PC-3 (cell line): ENCODE measurements at regions not wholly inside any gene's neighbourhood (a gene's known extent, or its start where the extent isn't known, plus 50 kb on each side); places are given as distances from the start of the nearest gene placed in this dataset.

Experiments used
- ATAC-seq: fragments of 200-7000 bp; cut with Tn5 transposase; 2 replicates; pipeline ENCODE4 v1.9.1; 2020; ENCODE audit warnings: mild to moderate bottlenecking, moderate library complexity
- BruUV-seq: library from RNA; stranded (reverse); fragments of 400-500 nt; replicated peaks from 2 replicates; lab custom pipeline; 2021; lab: Mats Ljungman, UMichigan
- CTCF ChIA-PET: fragments of 300-600 bp; sonication (Branson Sonifier 250); formaldehyde crosslinking; loops from one replicate; lab custom pipeline; 2022; ENCODE audit warnings: antibody characterized with exemption; lab: Charles Lee
- POLR2A ChIA-PET: fragments of 300-600 bp; sonication (Branson Sonifier 250); formaldehyde crosslinking; loops from one replicate; lab custom pipeline; 2022; ENCODE audit warnings: antibody characterized with exemption; ENCODE audit not compliant: unreplicated experiment; lab: Charles Lee
- DNase-seq: peaks from one replicate; pipeline ENCODE4 v3.0.0-alpha.2; 2015
- H2AFZ ChIP-seq: fragments of 300-600 bp; sonication (generic); 2 replicates; pipeline ENCODE4 v1.6.0; 2016; ENCODE audit warnings: antibody characterized with exemption, low read length
- H3F3A ChIP-seq: fragments of 300-600 bp; sonication (generic); one replicate; pipeline ENCODE4 v1.6.0; 2017; ENCODE audit warnings: antibody characterized with exemption, low read length, control low read depth, mild to moderate bottlenecking; ENCODE audit not compliant: unreplicated experiment
- H3K27ac ChIP-seq: fragments of 300-600 bp; sonication (generic); 2 replicates; pipeline ENCODE4 v1.5.1; 2016; ENCODE audit warnings: mild to moderate bottlenecking, low read length
- H3K27me3 ChIP-seq: fragments of 300-600 bp; sonication (generic); 2 replicates; pipeline ENCODE4 v1.6.1; 2016; ENCODE audit warnings: low read length, mixed read lengths
- H3K36me3 ChIP-seq: fragments of 300-600 bp; sonication (generic); 2 replicates; pipeline ENCODE4 v1.6.1; 2016; ENCODE audit warnings: low read depth, mixed run types, low read length, mixed read lengths
- H3K4me1 ChIP-seq: fragments of 300-600 bp; sonication (generic); 2 replicates; pipeline ENCODE4 v1.5.1; 2016; ENCODE audit warnings: low read length; ENCODE audit not compliant: insufficient read depth
- H3K4me2 ChIP-seq: fragments of 300-600 bp; sonication (generic); 2 replicates; pipeline ENCODE4 v1.6.0; 2016; ENCODE audit warnings: low read length
- H3K4me3 ChIP-seq: fragments of 300-600 bp; sonication (generic); 2 replicates; pipeline ENCODE4 v1.5.1; 2016; ENCODE audit warnings: mild to moderate bottlenecking, low read length, mixed read lengths
- H3K79me2 ChIP-seq: fragments of 300-600 bp; sonication (generic); 2 replicates; pipeline ENCODE4 v1.6.1; 2017; ENCODE audit warnings: low read length, mixed read lengths
- H3K9ac ChIP-seq: fragments of 300-600 bp; sonication (generic); 2 replicates; pipeline ENCODE4 v1.6.0; 2016; ENCODE audit warnings: mild to moderate bottlenecking, low read length
- H3K9me2 ChIP-seq: fragments of 300-600 bp; sonication (generic); replicated peaks from 2 replicates; pipeline ENCODE4 v1.6.1; 2016; ENCODE audit warnings: mixed run types, low read length, mixed read lengths
- H3K9me3 ChIP-seq: fragments of 300-600 bp; sonication (generic); 2 replicates; pipeline ENCODE4 v1.6.1; 2016; ENCODE audit warnings: low read length, mixed read lengths
- H4K20me1 ChIP-seq: fragments of 300-600 bp; sonication (generic); 2 replicates; pipeline ENCODE4 v1.6.1; 2016; ENCODE audit warnings: low read length, mixed read lengths
- CTCF ChIP-seq: fragments of 300-600 bp; sonication (generic); conservative IDR thresholded peaks from 2 replicates; pipeline ENCODE4 v1.5.1; 2017; ENCODE audit warnings: antibody characterized with exemption, low read depth, mild to moderate bottlenecking, low read length
- EZH2 ChIP-seq: fragments of 300-600 bp; sonication (generic); IDR thresholded peaks from one replicate; pipeline ENCODE4 v1.6.1; 2017; ENCODE audit warnings: antibody characterized with exemption, mild to moderate bottlenecking, low read length; ENCODE audit not compliant: unreplicated experiment
- EZH2phosphoT487 ChIP-seq: fragments of 300-600 bp; sonication (generic); IDR thresholded peaks from 2 replicates; pipeline ENCODE4 v1.6.1; 2018; ENCODE audit warnings: mild to moderate bottlenecking, antibody characterized with exemption, low read length, borderline replicate concordance
- intact Hi-C: fragments of 100-400 bp; cut with micrococcal nuclease; formaldehyde crosslinking; loops from 2 replicates; pipeline ENCODE4 v1.9.0; 2023

- no peak overlapping the region for H2AFZ ChIP-seq
- ChIA-PET CTCF (no interaction called here), POLR2A (no interaction called here)
- H3K4me2 ChIP-seq, result no peak overlapping the region
- DNase-seq, result no peak
- H3K9me2 ChIP-seq, result no peaks in the 10 kb centered on the region
- TF ChIP-seq EZH2, result no peak
- TF ChIP-seq CTCF, result no peak
- no peak for TF ChIP-seq EZH2phosphoT487
- intact Hi-C loops, result no loop called here
- H3K79me2 ChIP-seq, result no peaks in the 10 kb centered on the region
- BruUV-seq, result no TSS peak
- ATAC-seq, result no peak
- H3K27ac ChIP-seq, result no peak overlapping the region
- no peak overlapping the region for H3K4me3 ChIP-seq
- no peaks in the 10 kb centered on the region for H4K20me1 ChIP-seq
- H3F3A ChIP-seq, result no peaks in the 10 kb centered on the region
- H3K27me3 ChIP-seq, result no peaks in the 10 kb centered on the region
- no peaks in the 10 kb centered on the region for H3K36me3 ChIP-seq
- H3K4me1 ChIP-seq, result no peaks in the 10 kb centered on the region
- H3K9me3 ChIP-seq, result no peaks in the 10 kb centered on the region
- no peak overlapping the region for H3K9ac ChIP-seq
These were observed 331.7 kb upstream of the GIMD1 start for GRCh38 chr4:106700321-106700720.

DNA sequence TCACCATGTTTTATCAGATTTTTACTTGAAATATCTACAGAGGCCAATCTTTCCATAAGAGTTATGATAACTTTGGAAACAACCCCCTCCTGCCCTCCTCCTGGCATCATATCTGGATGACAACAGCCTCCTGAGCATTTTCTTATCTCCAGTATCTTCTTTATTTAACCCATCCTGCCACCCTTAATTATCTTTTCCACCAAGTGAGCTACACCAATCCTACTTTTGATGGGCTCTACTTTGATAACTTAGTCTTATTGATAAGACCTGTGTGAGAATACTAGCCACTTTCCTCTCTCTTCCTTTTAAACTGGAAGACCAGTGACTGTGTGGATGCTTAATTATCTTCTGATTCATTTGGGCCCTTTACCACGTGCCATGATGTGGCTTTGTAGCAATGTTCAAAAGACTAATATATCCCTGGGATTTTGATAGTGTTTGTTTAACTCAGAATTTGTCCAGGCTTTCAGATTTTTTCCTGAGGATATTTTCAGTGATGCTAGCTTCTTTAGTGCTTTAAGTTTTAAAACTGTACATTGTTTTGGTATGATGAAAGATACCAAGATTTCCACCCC is 330.1 kb upstream of the GIMD1 start:
- intact Hi-C loops, result no loop called here
- Histone ChIP-seq H3K4me1 (no peaks in the 10 kb centered on the region), H3K36me3 (no peaks in the 10 kb centered on the region), H3K4me2 (no peak overlapping the region), H3K27me3 (no peaks in the 10 kb centered on the region), H3K9me3 (no peaks in the 10 kb centered on the region), H3K4me3 (no peak overlapping the region), H3K9ac (no peak overlapping the region), H3K79me2 (no peaks in the 10 kb centered on the region), H4K20me1 (no peaks in the 10 kb centered on the region), H3K9me2 (no peaks in the 10 kb centered on the region), H3K27ac (no peak overlapping the region), H3F3A (no peaks in the 10 kb centered on the region), H2AFZ (no peak overlapping the region)
- ATAC-seq (no peak), DNase-seq (no peak)
- no peak for TF ChIP-seq EZH2
- no peak for TF ChIP-seq EZH2phosphoT487
- TF ChIP-seq CTCF, result no peak
- POLR2A ChIA-PET, result no interaction called here
- CTCF ChIA-PET, result no interaction called here
- no TSS peak for BruUV-seq

DNA sequence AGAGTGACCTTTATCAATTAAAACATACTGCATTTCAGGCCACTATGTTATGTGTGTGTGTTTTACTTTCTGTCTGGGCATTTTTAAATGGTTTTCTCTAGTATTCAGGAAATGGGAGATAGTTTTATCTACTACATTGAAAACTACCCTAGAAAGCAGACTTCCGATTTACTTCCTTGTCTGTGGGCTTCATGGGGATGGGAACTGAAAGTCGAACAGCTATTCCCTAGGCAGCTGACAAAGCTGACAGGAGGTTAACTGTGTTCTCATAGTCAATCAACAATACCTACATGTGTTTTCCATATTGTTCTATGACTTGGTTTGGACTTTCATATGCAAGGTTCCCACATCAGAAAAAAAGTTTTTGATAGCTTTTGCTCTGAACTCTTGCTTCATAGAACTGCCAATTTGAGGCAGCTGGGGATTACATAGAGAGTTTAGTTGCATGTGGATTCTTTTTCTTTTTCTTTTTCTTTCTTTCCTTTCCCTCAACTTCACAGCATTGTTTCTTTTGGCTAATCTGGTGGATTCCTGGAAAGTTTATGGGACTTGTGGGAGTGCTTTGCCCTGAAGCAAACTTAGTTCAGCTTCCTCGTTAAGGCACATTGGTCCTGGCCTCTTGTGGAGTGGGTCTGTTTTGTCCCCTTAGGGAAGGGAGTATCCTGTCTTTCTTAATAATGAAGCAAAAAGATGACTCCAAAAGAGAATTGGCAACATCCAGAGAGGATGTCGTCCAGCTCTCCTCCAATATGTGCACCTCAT is 327.1 kb upstream of the GIMD1 start:
- H3K4me3 ChIP-seq, result no peak overlapping the region
- H2AFZ ChIP-seq, result no peak overlapping the region
- H4K20me1 ChIP-seq, result no peaks in the 10 kb centered on the region
- no TSS peak for BruUV-seq
- no peak overlapping the region for H3K27ac ChIP-seq
- DNase-seq, result no peak
- ChIA-PET CTCF (no interaction called here), POLR2A (no interaction called here)
- TF ChIP-seq EZH2phosphoT487, result no peak
- TF ChIP-seq CTCF, result no peak
- TF ChIP-seq EZH2, result no peak
- no peaks in the 10 kb centered on the region for H3F3A ChIP-seq
- H3K9me3 ChIP-seq, result no peaks in the 10 kb centered on the region
- intact Hi-C loops, result no loop called here
- H3K9ac ChIP-seq, result no peak overlapping the region
- H3K36me3 ChIP-seq, result no peaks in the 10 kb centered on the region
- H3K79me2 ChIP-seq, result no peaks in the 10 kb centered on the region
- 0 out of 2 replicates have a peak, but pooled peaks cover 5% of the 10 kb centered on the region for H3K4me1 ChIP-seq
- H3K4me2 ChIP-seq, result no peak overlapping the region
- H3K27me3 ChIP-seq, result no peaks in the 10 kb centered on the region
- ATAC-seq, result no peak
- H3K9me2 ChIP-seq, result no peaks in the 10 kb centered on the region
